HUES6 (cell line): ENCODE measurements at regions not wholly inside any gene's neighbourhood (a gene's known extent, or its start where the extent isn't known, plus 50 kb on each side); places are given as distances from the start of the nearest gene placed in this dataset.

Experiments
- H3K27ac ChIP-seq: 2 replicates; pipeline ENCODE4 v1.7.0; 2013; ENCODE audit warnings: low read depth, mild to moderate bottlenecking, low read length, inconsistent platforms
- H3K27me3 ChIP-seq: 2 replicates; pipeline ENCODE4 v1.6.1; 2013; ENCODE audit warnings: low read length; ENCODE audit not compliant: control insufficient read depth, insufficient read depth
- H3K36me3 ChIP-seq: 2 replicates; pipeline ENCODE4 v1.6.1; 2013; ENCODE audit warnings: low read length; ENCODE audit not compliant: control insufficient read depth, insufficient read depth
- H3K4me1 ChIP-seq: 2 replicates; pipeline ENCODE4 v1.6.1; 2013; ENCODE audit warnings: low read length; ENCODE audit not compliant: control insufficient read depth, insufficient read depth
- H3K4me3 ChIP-seq: 2 replicates; pipeline ENCODE4 v1.5.1; 2013; ENCODE audit warnings: low read depth, low read length
- H3K9ac ChIP-seq: one replicate; pipeline ENCODE4 v1.6.1; 2013; ENCODE audit warnings: mild to moderate bottlenecking, low read length
- H3K9me3 ChIP-seq: 2 replicates; pipeline ENCODE4 v1.6.1; 2013; ENCODE audit warnings: low read depth, low read length; ENCODE audit not compliant: control insufficient read depth, insufficient read depth

- H3K36me3 ChIP-seq = no peaks in the 10 kb centered on the region
- H3K4me3 ChIP-seq = no peak overlapping the region
- no peaks in the 10 kb centered on the region; the same call in 1 of the 2 replicates for H3K27me3 ChIP-seq
- no peaks in the 10 kb centered on the region for H3K4me1 ChIP-seq
- peaks cover 24% of the 10 kb centered on the region; the same call in 1 of the 2 replicates for H3K9me3 ChIP-seq
- no peak overlapping the region for H3K27ac ChIP-seq
- no peak overlapping the region for H3K9ac ChIP-seq
Measured at GRCh38 chr16:87218281-87219055, 98.7 kb downstream of the C16orf95 start.

- Histone ChIP-seq H3K9me3 (peaks cover 15% of the 10 kb centered on the region; the same call in 1 of the 2 replicates), H3K27ac (no peak overlapping the region), H3K36me3 (no peaks in the 10 kb centered on the region), H3K4me1 (no peaks in the 10 kb centered on the region), H3K4me3 (no peak overlapping the region), H3K27me3 (no peaks in the 10 kb centered on the region), H3K9ac (no peak overlapping the region)
Measured at GRCh38 chr16:87219287-87219909, 97.8 kb downstream of the C16orf95 start.

GRCh38 chr16:87221633-87222032 lies 95.6 kb downstream of the C16orf95 start:
- Histone ChIP-seq H3K9ac (no peak overlapping the region), H3K27ac (no peak overlapping the region), H3K27me3 (no peaks in the 10 kb centered on the region), H3K9me3 (peaks cover 11% of the 10 kb centered on the region; the same call in 1 of the 2 replicates), H3K4me3 (no peak overlapping the region), H3K36me3 (no peaks in the 10 kb centered on the region), H3K4me1 (no peaks in the 10 kb centered on the region)

GRCh38 chr16:87222335-87222734 lies 94.9 kb downstream of the C16orf95 start:
- Histone ChIP-seq H3K4me1 (no peaks in the 10 kb centered on the region), H3K4me3 (no peak overlapping the region), H3K27me3 (no peaks in the 10 kb centered on the region), H3K27ac (no peak overlapping the region), H3K9ac (no peak overlapping the region), H3K9me3 (peaks cover 11% of the 10 kb centered on the region; the same call in 1 of the 2 replicates), H3K36me3 (no peaks in the 10 kb centered on the region)

GRCh38 chr16:87223656-87224248 lies 93.4 kb downstream of the C16orf95 start:
- Histone ChIP-seq H3K4me1 (no peaks in the 10 kb centered on the region), H3K4me3 (no peak overlapping the region), H3K36me3 (no peaks in the 10 kb centered on the region)

GRCh38 chr16:87226926-87227295 lies 90.3 kb downstream of the C16orf95 start:
- Histone ChIP-seq H3K9me3 (peaks cover 6% of the 10 kb centered on the region), H3K9ac (no peak overlapping the region), H3K27me3 (no peaks in the 10 kb centered on the region), H3K4me1 (no peaks in the 10 kb centered on the region), H3K4me3 (no peak overlapping the region), H3K27ac (no peak overlapping the region), H3K36me3 (no peaks in the 10 kb centered on the region)

More at GRCh38 chr16:87223656-87224248, 93.4 kb downstream of the C16orf95 start:
- H3K27ac ChIP-seq = no peak overlapping the region
- no peaks in the 10 kb centered on the region for H3K27me3 ChIP-seq
- peaks cover 11% of the 10 kb centered on the region; the same call in 1 of the 2 replicates for H3K9me3 ChIP-seq
- H3K9ac ChIP-seq = no peak overlapping the region

- H3K4me3 ChIP-seq = no peak overlapping the region
- H3K27me3 ChIP-seq = no peaks in the 10 kb centered on the region
- H3K36me3 ChIP-seq = no peaks in the 10 kb centered on the region
- peaks cover 6% of the 10 kb centered on the region for H3K9me3 ChIP-seq
- H3K27ac ChIP-seq = no peak overlapping the region
- no peak overlapping the region for H3K9ac ChIP-seq
- no peaks in the 10 kb centered on the region for H3K4me1 ChIP-seq
Measured at GRCh38 chr16:87227296-87227951, 89.8 kb downstream of the C16orf95 start.

GRCh38 chr16:87228363-87228762 lies 88.8 kb downstream of the C16orf95 start:
- no peak overlapping the region for H3K27ac ChIP-seq
- H3K4me3 ChIP-seq = no peak overlapping the region
- peaks cover 8% of the 10 kb centered on the region for H3K9me3 ChIP-seq
- H3K9ac ChIP-seq = no peak overlapping the region
- H3K36me3 ChIP-seq = no peaks in the 10 kb centered on the region
- no peaks in the 10 kb centered on the region for H3K27me3 ChIP-seq
- H3K4me1 ChIP-seq = no peaks in the 10 kb centered on the region

- H3K27me3 ChIP-seq = no peaks in the 10 kb centered on the region
- no peak overlapping the region for H3K27ac ChIP-seq
- H3K36me3 ChIP-seq = no peaks in the 10 kb centered on the region
- H3K9ac ChIP-seq = no peak overlapping the region
- H3K4me1 ChIP-seq = no peaks in the 10 kb centered on the region
- H3K9me3 ChIP-seq = peaks cover 8% of the 10 kb centered on the region
- H3K4me3 ChIP-seq = no peak overlapping the region
Measured at GRCh38 chr16:87229230-87230188, 87.7 kb downstream of the C16orf95 start.

GRCh38 chr16:87230571-87230970 lies 86.6 kb downstream of the C16orf95 start:
- Histone ChIP-seq H3K9me3 (peaks cover 8% of the 10 kb centered on the region), H3K4me3 (no peak overlapping the region), H3K36me3 (no peaks in the 10 kb centered on the region), H3K9ac (no peak overlapping the region), H3K27ac (no peak overlapping the region), H3K27me3 (no peaks in the 10 kb centered on the region), H3K4me1 (no peaks in the 10 kb centered on the region)
